Mesothelial cell of epicardium (in vitro differentiated cells): ENCODE measurements at regions not wholly inside any gene's neighbourhood (a gene's known extent, or its start where the extent isn't known, plus 50 kb on each side); places are given as distances from the start of the nearest gene placed in this dataset.

ENCODE experiments used
- DNase-seq, 2 experiments: peaks; one replicate each; pipeline ENCODE4 v3.0.0; 2021; ENCODE audit warnings: low spot score in 2 of 2; ENCODE audit not compliant: unreplicated experiment in 2 of 2
- H3K27ac Mint-ChIP-seq: 2 replicates; pipeline ENCODE4 v1.8.0; 2021; ENCODE audit warnings: mixed read lengths
- H3K27me3 Mint-ChIP-seq: 2 replicates; pipeline ENCODE4 v1.8.0; 2021; ENCODE audit warnings: low read depth, mixed read lengths
- H3K36me3 Mint-ChIP-seq: 2 replicates; pipeline ENCODE4 v1.8.0; 2021; ENCODE audit warnings: mixed read lengths
- H3K4me1 Mint-ChIP-seq: 2 replicates; pipeline ENCODE4 v1.8.0; 2021; ENCODE audit warnings: mixed read lengths
- H3K4me3 Mint-ChIP-seq: 2 replicates; pipeline ENCODE4 v1.8.0; 2021; ENCODE audit warnings: mild to moderate bottlenecking, moderate library complexity, mixed read lengths
- H3K9me3 Mint-ChIP-seq: 2 replicates; pipeline ENCODE4 v1.8.0; 2021; ENCODE audit warnings: mixed read lengths
- CTCF ChIP-seq: fragments of 200-600 bp; sonication (generic); IDR thresholded peaks from one replicate; pipeline ENCODE4 v1.5.0; 2021; ENCODE audit warnings: antibody characterized with exemption; ENCODE audit not compliant: unreplicated experiment

- Mint-ChIP-seq H3K4me3 (no peak overlapping the region), H3K9me3 (peaks cover 3% of the 10 kb centered on the region), H3K36me3 (no peaks in the 10 kb centered on the region), H3K27ac (no peak overlapping the region), H3K27me3 (no peaks in the 10 kb centered on the region), H3K4me1 (peaks cover 11% of the 10 kb centered on the region)
- TF ChIP-seq CTCF = no peak
- DNase-seq = no peak
Observed at GRCh38 chr6:119511024-119511423, 161.5 kb upstream of the MAN1A1 start.

- Mint-ChIP-seq H3K4me3 (no peak overlapping the region), H3K4me1 (peaks cover 14% of the 10 kb centered on the region), H3K27me3 (no peaks in the 10 kb centered on the region), H3K9me3 (no peaks in the 10 kb centered on the region), H3K27ac (no peak overlapping the region), H3K36me3 (no peaks in the 10 kb centered on the region)
- DNase-seq = no peak
- TF ChIP-seq CTCF = no peak
Observed at GRCh38 chr6:119510246-119510645, 160.7 kb upstream of the MAN1A1 start.

- no peak for TF ChIP-seq CTCF
- H3K27me3 Mint-ChIP-seq = no peaks in the 10 kb centered on the region
- H3K4me3 Mint-ChIP-seq = no peak overlapping the region
- H3K9me3 Mint-ChIP-seq = no peaks in the 10 kb centered on the region
- H3K27ac Mint-ChIP-seq = no peak overlapping the region
- peaks cover 27% of the 10 kb centered on the region for H3K4me1 Mint-ChIP-seq
- DNase-seq = no peak
- H3K36me3 Mint-ChIP-seq = no peaks in the 10 kb centered on the region
Observed at GRCh38 chr6:119506631-119507174, 157.1 kb upstream of the MAN1A1 start.

GRCh38 chr6:119501798-119502483, 152.4 kb upstream of the MAN1A1 start:
- Mint-ChIP-seq H3K9me3 (no peaks in the 10 kb centered on the region), H3K4me3 (no peak overlapping the region), H3K27me3 (no peaks in the 10 kb centered on the region), H3K4me1 (peaks cover 26% of the 10 kb centered on the region), H3K36me3 (no peaks in the 10 kb centered on the region), H3K27ac (no peak overlapping the region)
- no peak for TF ChIP-seq CTCF
- no peak for DNase-seq

GRCh38 chr6:119499797-119500196, 150.2 kb upstream of the MAN1A1 start:
- DNase-seq = no peak
- no peak overlapping the region for H3K27ac Mint-ChIP-seq
- TF ChIP-seq CTCF = no peak
- H3K9me3 Mint-ChIP-seq = peaks cover 6% of the 10 kb centered on the region
- H3K27me3 Mint-ChIP-seq = no peaks in the 10 kb centered on the region
- H3K4me1 Mint-ChIP-seq = peaks cover 25% of the 10 kb centered on the region
- no peak overlapping the region for H3K4me3 Mint-ChIP-seq
- H3K36me3 Mint-ChIP-seq = no peaks in the 10 kb centered on the region
